ENCODE measurements at regions not wholly inside any gene's neighbourhood (a gene's known extent, or its start where the extent isn't known, plus 50 kb on each side); places are given as distances from the start of the nearest gene placed in this dataset.

- intact Hi-C loops (cut with micrococcal nuclease) (no loop called here), dilution Hi-C loops (cut with MboI; ENCODE audit: extremely low pct_ligation_motif_present, low sequenced_read_pairs) (no loop called here)
- H3K4me1 ChIP-seq (ENCODE audit: control insufficient read depth, extremely low read depth, insufficient read depth, low read length), result no peaks in the 10 kb centered on the region
- no TSS peak for BruUV-seq (replicated peaks)
- DNase-seq (ENCODE audit: low read depth, low spot score) (no peak), FAIRE-seq (no peak)
- CTCF ChIA-PET, result interaction anchor here (0.6 kb wide), 1 partner anchor 68 kb away, joined by 3 read pairs; no protein-coding TSS in a partner anchor
- H3K9ac ChIP-seq (replicated peaks; ENCODE audit: extremely low read depth, insufficient read depth, low read length), result no peak overlapping the region
- H2AFZ ChIP-seq (ENCODE audit: low read depth, low read length), result no peak overlapping the region
- H3K4me3 ChIP-seq (replicated peaks in 1 of 3; ENCODE audit: insufficient read depth in 1 of 3, low read depth in 1 of 3, low read length in 3 of 3), result no peak overlapping the region
- H3K4me2 ChIP-seq (ENCODE audit: insufficient read depth, low read length), result no peak overlapping the region
- H4K20me1 ChIP-seq (replicated peaks; ENCODE audit: control insufficient read depth, extremely low read depth, insufficient read depth, low read length), result no peaks in the 10 kb centered on the region
- no peak overlapping the region for H3K27ac ChIP-seq (ENCODE audit: insufficient read depth, low read depth, low read length)
- H3K27me3 ChIP-seq (ENCODE audit: control insufficient read depth in 2 of 2, insufficient read depth in 2 of 2, low read length in 2 of 2), result no peaks in the 10 kb centered on the region
- H3K79me2 ChIP-seq (ENCODE audit: control insufficient read depth, insufficient read depth, low read length), result no peaks in the 10 kb centered on the region
- no peaks in the 10 kb centered on the region for H3K9me1 ChIP-seq (replicated peaks; ENCODE audit: control insufficient read depth, extremely low read depth, insufficient read depth, low read length)
- no peaks in the 10 kb centered on the region for H3K9me3 ChIP-seq (replicated peaks; ENCODE audit: control insufficient read depth, insufficient read depth, low read length)
- POLR2A ChIA-PET, result no interaction called here
- TF ChIP-seq POLR2A (IDR thresholded peaks at IDR 0.05; ENCODE audit: low read depth, low read length) (no peak), EZH2 (IDR thresholded peaks at IDR 0.05; ENCODE audit: borderline replicate concordance, low read depth, low read length, severe bottlenecking) (no peak), CTCF (IDR thresholded peaks at IDR 0.05; ENCODE audit: extremely low read depth in 1 of 2, insufficient read depth in 1 of 2, low read depth in 1 of 2, low read length in 2 of 2) (no peak), GATA2 (IDR thresholded peaks at IDR 0.05; ENCODE audit: insufficient read depth, insufficient read length, low read depth, low read length) (no peak)
- no peaks in the 10 kb centered on the region for H3K36me3 ChIP-seq (ENCODE audit: control insufficient read depth in 2 of 2, extremely low read depth in 1 of 2, insufficient read depth in 2 of 2, low read length in 2 of 2)
Observed at GRCh38 chr4:144410230-144410783, 235.6 kb upstream of the HHIP start.

- no peaks in the 10 kb centered on the region for H3K36me3 ChIP-seq (ENCODE audit: control insufficient read depth in 2 of 2, extremely low read depth in 1 of 2, insufficient read depth in 2 of 2, low read length in 2 of 2)
- intact Hi-C loops (cut with micrococcal nuclease), result no loop called here
- H3K9ac ChIP-seq (replicated peaks; ENCODE audit: extremely low read depth, insufficient read depth, low read length), result no peak overlapping the region
- no peak overlapping the region for H3K27ac ChIP-seq (ENCODE audit: insufficient read depth, low read depth, low read length)
- CTCF ChIA-PET, result interaction anchor here (0.8 kb wide), 1 partner anchor 120 kb away, joined by 3 read pairs; no protein-coding TSS in a partner anchor
- H3K9me3 ChIP-seq (replicated peaks; ENCODE audit: control insufficient read depth, insufficient read depth, low read length), result no peaks in the 10 kb centered on the region
- no peak overlapping the region for H3K4me3 ChIP-seq (replicated peaks in 1 of 3; ENCODE audit: insufficient read depth in 1 of 3, low read depth in 1 of 3, low read length in 3 of 3)
- no peaks in the 10 kb centered on the region for H3K4me1 ChIP-seq (ENCODE audit: control insufficient read depth, extremely low read depth, insufficient read depth, low read length)
- no TSS peak for BruUV-seq (replicated peaks)
- no peaks in the 10 kb centered on the region for H3K79me2 ChIP-seq (ENCODE audit: control insufficient read depth, insufficient read depth, low read length)
- POLR2A ChIA-PET, result no interaction called here
- TF ChIP-seq FOS (IDR thresholded peaks at IDR 0.05; ENCODE audit: borderline replicate concordance, insufficient read depth, low read length), result no peak
- TF ChIP-seq POLR2AphosphoS5 (IDR thresholded peaks at IDR 0.05; ENCODE audit: insufficient read depth, low read depth, low read length), result no peak
- TF ChIP-seq CTCF (IDR thresholded peaks at IDR 0.05; ENCODE audit: extremely low read depth in 1 of 2, insufficient read depth in 1 of 2, low read depth in 1 of 2, low read length in 2 of 2), result no peak
- no peak for TF ChIP-seq MAX (IDR thresholded peaks at IDR 0.05; ENCODE audit: insufficient read depth, insufficient read length)
- TF ChIP-seq EZH2 (IDR thresholded peaks at IDR 0.05; ENCODE audit: borderline replicate concordance, low read depth, low read length, severe bottlenecking), result no peak
- TF ChIP-seq MYC (IDR thresholded peaks at IDR 0.05; ENCODE audit: low read depth, low read length), result no peak
- TF ChIP-seq GATA2 (IDR thresholded peaks at IDR 0.05; ENCODE audit: insufficient read depth, insufficient read length, low read depth, low read length), result no peak
- TF ChIP-seq POLR2A (IDR thresholded peaks at IDR 0.05; ENCODE audit: low read depth, low read length), result no peak
- no peak for TF ChIP-seq JUN (IDR thresholded peaks at IDR 0.05; ENCODE audit: borderline replicate concordance, insufficient read depth, insufficient read length, low read depth)
- no peaks in the 10 kb centered on the region for H3K27me3 ChIP-seq (ENCODE audit: control insufficient read depth in 2 of 2, insufficient read depth in 2 of 2, low read length in 2 of 2)
- no peak overlapping the region for H2AFZ ChIP-seq (ENCODE audit: low read depth, low read length)
- dilution Hi-C loops (cut with MboI; ENCODE audit: extremely low pct_ligation_motif_present, low sequenced_read_pairs), result no loop called here
- no peak for FAIRE-seq
- DNase-seq (ENCODE audit: low read depth, low spot score), result no peak
- no peaks in the 10 kb centered on the region for H3K9me1 ChIP-seq (replicated peaks; ENCODE audit: control insufficient read depth, extremely low read depth, insufficient read depth, low read length)
- no peak overlapping the region for H3K4me2 ChIP-seq (ENCODE audit: insufficient read depth, low read length)
- no peaks in the 10 kb centered on the region for H4K20me1 ChIP-seq (replicated peaks; ENCODE audit: control insufficient read depth, extremely low read depth, insufficient read depth, low read length)
Observed at GRCh38 chr4:144411119-144411518, 234.8 kb upstream of the HHIP start.

Measured in endothelial cell of umbilical vein (primary cell).